Hepatocyte (in vitro differentiated cells): ENCODE measurements at regions not wholly inside any gene's neighbourhood (a gene's known extent, or its start where the extent isn't known, plus 50 kb on each side); places are given as distances from the start of the nearest gene placed in this dataset.

Experiments
- DNase-seq: peaks from one replicate; pipeline ENCODE4 v3.0.0-alpha.2; 2016; ENCODE audit warnings: low spot score
- H2AFZ ChIP-seq: fragments of 200-600 bp; sonication (generic); 2 replicates; pipeline ENCODE4 v1.6.0; 2016; ENCODE audit warnings: antibody characterized with exemption, mild to moderate bottlenecking
- H3K27ac ChIP-seq: fragments of 200-600 bp; sonication (generic); 2 replicates; pipeline ENCODE4 v1.5.1; 2016; ENCODE audit warnings: mild to moderate bottlenecking
- H3K27me3 ChIP-seq: fragments of 200-600 bp; sonication (generic); 2 replicates; pipeline ENCODE4 v1.6.1; 2016
- H3K36me3 ChIP-seq: fragments of 200-600 bp; sonication (generic); replicated peaks from 2 replicates; pipeline ENCODE4 v1.5.1; 2016; ENCODE audit warnings: low read depth; ENCODE audit not compliant: insufficient read depth
- H3K4me1 ChIP-seq: fragments of 200-600 bp; sonication (generic); 2 replicates; pipeline ENCODE4 v1.5.1; 2016; ENCODE audit warnings: mild to moderate bottlenecking, moderate library complexity; ENCODE audit not compliant: insufficient read depth
- H3K4me2 ChIP-seq: fragments of 200-600 bp; sonication (generic); 2 replicates; pipeline ENCODE4 v1.6.0; 2016
- H3K4me3 ChIP-seq: fragments of 200-600 bp; sonication (generic); 2 replicates; pipeline ENCODE4 v1.5.1; 2016; ENCODE audit warnings: mild to moderate bottlenecking
- H3K79me2 ChIP-seq: fragments of 200-600 bp; sonication (generic); 2 replicates; pipeline ENCODE4 v1.6.0; 2017; ENCODE audit warnings: mild to moderate bottlenecking
- H3K9me2 ChIP-seq: fragments of 200-600 bp; sonication (generic); replicated peaks from 2 replicates; pipeline ENCODE4 v1.6.0; 2017; ENCODE audit warnings: mild to moderate bottlenecking; ENCODE audit not compliant: insufficient read depth
- H3K9me3 ChIP-seq: fragments of 200-600 bp; sonication (generic); 2 replicates; pipeline ENCODE4 v1.5.1; 2016; ENCODE audit warnings: low read depth, mild to moderate bottlenecking
- H4K20me1 ChIP-seq: fragments of 200-600 bp; sonication (generic); 2 replicates; pipeline ENCODE4 v1.6.0; 2016; ENCODE audit warnings: mild to moderate bottlenecking; ENCODE audit not compliant: insufficient read depth, poor library complexity, severe bottlenecking
- CTCF ChIP-seq: fragments of 200-600 bp; sonication (generic); IDR thresholded peaks from 2 replicates; pipeline ENCODE4 v1.5.1; 2016; ENCODE audit warnings: antibody characterized with exemption, mild to moderate bottlenecking; ENCODE audit not compliant: poor library complexity
- EZH2 ChIP-seq: fragments of 200-600 bp; sonication (generic); IDR thresholded peaks from 2 replicates; pipeline ENCODE4 v1.6.1; 2016; ENCODE audit warnings: antibody characterized with exemption, mild to moderate bottlenecking, borderline replicate concordance
- EZH2phosphoT487 ChIP-seq: fragments of 200-600 bp; sonication (generic); IDR thresholded peaks from one replicate; pipeline ENCODE4 v1.6.1; 2018; ENCODE audit warnings: antibody characterized with exemption, mild to moderate bottlenecking, low read depth, moderate library complexity; ENCODE audit not compliant: unreplicated experiment, severe bottlenecking
- WGBS: methylation state at CpG from one replicate; pipeline ENCODE4 v1.1.6; 2016; ENCODE audit warnings: low lambda C conversion rate; ENCODE audit errors: missing lambda C conversion rate; 5-methylcytosine and 5-hydroxymethylcytosine counted together

- WGBS: 68% methylated on average over 11 of the region's 11 CpGs
- peaks cover 39% of the 10 kb centered on the region for H3K27me3 ChIP-seq
- no peak overlapping the region for H3K4me2 ChIP-seq
- no peak for DNase-seq
- H3K4me1 ChIP-seq: no peaks in the 10 kb centered on the region
- no peak overlapping the region for H2AFZ ChIP-seq
- no peaks in the 10 kb centered on the region for H3K9me3 ChIP-seq
- no peaks in the 10 kb centered on the region for H4K20me1 ChIP-seq
- no peak overlapping the region for H3K4me3 ChIP-seq
- TF ChIP-seq EZH2phosphoT487 (no peak), EZH2 (no peak), CTCF (no peak)
- no peaks in the 10 kb centered on the region for H3K79me2 ChIP-seq
- no peaks in the 10 kb centered on the region for H3K36me3 ChIP-seq
- H3K27ac ChIP-seq: no peak overlapping the region
- H3K9me2 ChIP-seq: no peaks in the 10 kb centered on the region
These were observed 127.2 kb upstream of the LHX5 start for GRCh38 chr12:113598815-113599406.

GRCh38 chr12:113594967-113595366 is 123.3 kb upstream of the LHX5 start:
- TF ChIP-seq CTCF (no peak), EZH2phosphoT487 (no peak), EZH2 (no peak)
- no peak overlapping the region for H2AFZ ChIP-seq
- no peaks in the 10 kb centered on the region for H4K20me1 ChIP-seq
- H3K27ac ChIP-seq: no peak overlapping the region
- peaks cover 70% of the 10 kb centered on the region for H3K27me3 ChIP-seq
- DNase-seq: no peak
- no peaks in the 10 kb centered on the region for H3K4me1 ChIP-seq
- H3K79me2 ChIP-seq: no peaks in the 10 kb centered on the region
- no peak overlapping the region for H3K4me2 ChIP-seq
- no peaks in the 10 kb centered on the region for H3K9me3 ChIP-seq
- no peak overlapping the region for H3K4me3 ChIP-seq
- WGBS: 82% methylated on average over 2 of the region's 2 CpGs
- no peaks in the 10 kb centered on the region for H3K9me2 ChIP-seq
- no peaks in the 10 kb centered on the region for H3K36me3 ChIP-seq

GRCh38 chr12:113591480-113591974 is 119.9 kb upstream of the LHX5 start:
- peak; percentile 45 for DNase-seq
- Histone ChIP-seq H3K4me3 (no peak overlapping the region), H3K79me2 (no peaks in the 10 kb centered on the region), H2AFZ (no peak overlapping the region), H4K20me1 (no peaks in the 10 kb centered on the region), H3K27me3 (peaks cover 69% of the 10 kb centered on the region), H3K4me2 (peak overlapping the region; percentile 82), H3K36me3 (no peaks in the 10 kb centered on the region), H3K27ac (no peak overlapping the region), H3K9me2 (no peaks in the 10 kb centered on the region), H3K4me1 (no peaks in the 10 kb centered on the region), H3K9me3 (no peaks in the 10 kb centered on the region)
- WGBS: 2% methylated on average over 29 of the region's 46 CpGs
- TF ChIP-seq CTCF (no peak), EZH2 (peak; percentile 31), EZH2phosphoT487 (no peak)

- no peaks in the 10 kb centered on the region for H3K9me3 ChIP-seq
- H4K20me1 ChIP-seq: no peaks in the 10 kb centered on the region
- no peaks in the 10 kb centered on the region for H3K9me2 ChIP-seq
- no peak overlapping the region for H3K27ac ChIP-seq
- WGBS: 95% methylated on average over 1 of the region's 1 CpG
- no peaks in the 10 kb centered on the region for H3K4me1 ChIP-seq
- TF ChIP-seq EZH2: no peak
- TF ChIP-seq CTCF: no peak
- TF ChIP-seq EZH2phosphoT487: no peak
- no peaks in the 10 kb centered on the region for H3K36me3 ChIP-seq
- H3K4me3 ChIP-seq: no peak overlapping the region
- H3K79me2 ChIP-seq: no peaks in the 10 kb centered on the region
- H2AFZ ChIP-seq: no peak overlapping the region
- DNase-seq: no peak
- H3K4me2 ChIP-seq: no peak overlapping the region
- peaks cover 62% of the 10 kb centered on the region for H3K27me3 ChIP-seq
These were observed 117.8 kb upstream of the LHX5 start for GRCh38 chr12:113589437-113589836.
